Choroid plexus epithelial cell (primary cell): ENCODE measurements at regions not wholly inside any gene's neighbourhood (a gene's known extent, or its start where the extent isn't known, plus 50 kb on each side); places are given as distances from the start of the nearest gene placed in this dataset.
"Not testable (repeated sequence)": the region's sequence is repeated elsewhere in the genome, so short reads cannot be mapped to it uniquely, and the experiment has no call there.

ENCODE experiments used
- DNase-seq: peaks from one replicate; pipeline ENCODE4 v3.0.0-alpha.2; 2010; ENCODE audit warnings: low read depth
- H3K4me3 ChIP-seq: 2 replicates; pipeline ENCODE4 v1.5.1; 2011; ENCODE audit warnings: low read depth, mild to moderate bottlenecking, control low read depth, low read length, moderate library complexity
- CTCF ChIP-seq: conservative IDR thresholded peaks from 2 replicates; pipeline ENCODE4 v1.5.1; 2011; ENCODE audit warnings: low read depth, mild to moderate bottlenecking, control low read depth, inconsistent platforms, low read length, moderate library complexity

- no peak overlapping the region for H3K4me3 ChIP-seq
- TF ChIP-seq CTCF: no peak
- DNase-seq: peak; percentile 23
Observed at GRCh38 chr1:60619581-60619980, 462.8 kb upstream of the NFIA start.

GRCh38 chr1:60615666-60616065 lies 466.7 kb upstream of the NFIA start:
- TF ChIP-seq CTCF: no peak
- H3K4me3 ChIP-seq: no peak overlapping the region
- DNase-seq: peak; percentile 53

- DNase-seq: peak; percentile 14
- TF ChIP-seq CTCF: no peak
- H3K4me3 ChIP-seq: no peak overlapping the region
Observed at GRCh38 chr1:60612790-60613189, 469.6 kb upstream of the NFIA start.

GRCh38 chr1:60606921-60607320 lies 475.4 kb upstream of the NFIA start:
- H3K4me3 ChIP-seq, DNase-seq: not testable (repeated sequence)

- no peak for TF ChIP-seq CTCF
- H3K4me3 ChIP-seq: no peak overlapping the region
- DNase-seq: no peak
Observed at GRCh38 chr1:60600532-60600931, 481.8 kb upstream of the NFIA start.

GRCh38 chr1:60599574-60599973 lies 482.8 kb upstream of the NFIA start:
- no peak for TF ChIP-seq CTCF
- DNase-seq: no peak
- H3K4me3 ChIP-seq: no peak overlapping the region

- no peak overlapping the region for H3K4me3 ChIP-seq
- no peak for TF ChIP-seq CTCF
- DNase-seq: no peak
Observed at GRCh38 chr1:60598041-60598910, 484.1 kb upstream of the NFIA start.
